Astrocyte of the spinal cord (primary cell): ENCODE measurements at regions not wholly inside any gene's neighbourhood (a gene's known extent, or its start where the extent isn't known, plus 50 kb on each side); places are given as distances from the start of the nearest gene placed in this dataset.
"Not testable (repeated sequence)": the region's sequence is repeated elsewhere in the genome, so short reads cannot be mapped to it uniquely, and the experiment has no call there.

Source experiments
- DNase-seq: peaks from one replicate; pipeline ENCODE4 v3.0.0; 2011; ENCODE audit warnings: low read depth, low spot score
- H3K4me3 ChIP-seq: 2 replicates; pipeline ENCODE4 v1.5.1; 2011; ENCODE audit warnings: low read depth, mild to moderate bottlenecking, low read length, moderate library complexity
- in situ Hi-C: cut with HindIII; loops from 2 replicates; pipeline ENCODE4 v1.10.0; 2017; ENCODE audit warnings: low sequenced_read_pairs
- TF ChIP-seq, protein P1 (sequence below): IDR thresholded peaks from 2 replicates; pipeline ENCODE4 v1.5.1; 2012; ENCODE audit warnings: low read depth, mild to moderate bottlenecking, low read length, inconsistent platforms

GRCh38 chr14:83969998-83970397 lies 1559.9 kb upstream of the FLRT2 start:
- TF ChIP-seq, protein P1, sequence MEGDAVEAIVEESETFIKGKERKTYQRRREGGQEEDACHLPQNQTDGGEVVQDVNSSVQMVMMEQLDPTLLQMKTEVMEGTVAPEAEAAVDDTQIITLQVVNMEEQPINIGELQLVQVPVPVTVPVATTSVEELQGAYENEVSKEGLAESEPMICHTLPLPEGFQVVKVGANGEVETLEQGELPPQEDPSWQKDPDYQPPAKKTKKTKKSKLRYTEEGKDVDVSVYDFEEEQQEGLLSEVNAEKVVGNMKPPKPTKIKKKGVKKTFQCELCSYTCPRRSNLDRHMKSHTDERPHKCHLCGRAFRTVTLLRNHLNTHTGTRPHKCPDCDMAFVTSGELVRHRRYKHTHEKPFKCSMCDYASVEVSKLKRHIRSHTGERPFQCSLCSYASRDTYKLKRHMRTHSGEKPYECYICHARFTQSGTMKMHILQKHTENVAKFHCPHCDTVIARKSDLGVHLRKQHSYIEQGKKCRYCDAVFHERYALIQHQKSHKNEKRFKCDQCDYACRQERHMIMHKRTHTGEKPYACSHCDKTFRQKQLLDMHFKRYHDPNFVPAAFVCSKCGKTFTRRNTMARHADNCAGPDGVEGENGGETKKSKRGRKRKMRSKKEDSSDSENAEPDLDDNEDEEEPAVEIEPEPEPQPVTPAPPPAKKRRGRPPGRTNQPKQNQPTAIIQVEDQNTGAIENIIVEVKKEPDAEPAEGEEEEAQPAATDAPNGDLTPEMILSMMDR = no peak
- in situ Hi-C loops = no loop called here
- no peak overlapping the region for H3K4me3 ChIP-seq
- no peak for DNase-seq

GRCh38 chr14:83972631-83973030 lies 1557.3 kb upstream of the FLRT2 start:
- in situ Hi-C loops = no loop called here
- no peak overlapping the region for H3K4me3 ChIP-seq
- no peak for DNase-seq
- TF ChIP-seq, protein P1 = no peak

- in situ Hi-C loops = no loop called here
- no peak overlapping the region for H3K4me3 ChIP-seq
- DNase-seq = no peak
- TF ChIP-seq, protein P1 = no peak
These were observed 1555.2 kb upstream of the FLRT2 start for GRCh38 chr14:83974647-83975163.

DNA sequence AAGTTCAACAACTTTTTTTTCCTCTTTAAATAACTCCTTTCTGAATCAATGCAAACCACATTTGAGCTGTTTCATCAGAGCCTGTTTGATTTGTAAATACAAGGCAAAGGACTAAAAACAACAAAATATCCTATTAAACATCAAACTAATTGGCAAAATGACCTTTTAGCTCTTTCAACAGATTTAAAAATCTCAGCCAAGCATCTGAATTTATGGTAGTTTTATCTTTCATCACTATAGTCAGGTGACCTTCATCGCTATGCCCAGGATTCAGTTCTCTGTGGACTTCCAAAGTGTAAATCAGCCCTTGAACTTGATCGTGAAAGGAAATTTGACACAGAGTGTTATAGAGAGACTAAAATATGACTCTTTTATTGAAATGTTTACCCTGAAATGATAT lies 1554.5 kb upstream of the FLRT2 start:
- TF ChIP-seq, protein P1 = no peak
- DNase-seq = no peak
- H3K4me3 ChIP-seq = no peak overlapping the region
- in situ Hi-C loops = no loop called here

GRCh38 chr14:83975841-83976770 lies 1553.8 kb upstream of the FLRT2 start:
- in situ Hi-C loops = no loop called here
- H3K4me3 ChIP-seq = no peak overlapping the region
- DNase-seq = no peak
- TF ChIP-seq, protein P1 = no peak

- H3K4me3 ChIP-seq = no peak overlapping the region
- TF ChIP-seq, protein P1 = no peak
- in situ Hi-C loops = no loop called here
- no peak for DNase-seq
These were observed 1552.4 kb upstream of the FLRT2 start for GRCh38 chr14:83977583-83977982.

- in situ Hi-C loops, DNase-seq, H3K4me3 ChIP-seq: not testable (repeated sequence)
These were observed 1548.2 kb upstream of the FLRT2 start for GRCh38 chr14:83981676-83982258.
